B cell (primary cell): ENCODE measurements at regions not wholly inside any gene's neighbourhood (a gene's known extent, or its start where the extent isn't known, plus 50 kb on each side); places are given as distances from the start of the nearest gene placed in this dataset.
"Not testable (repeated sequence)": the region's sequence is repeated elsewhere in the genome, so short reads cannot be mapped to it uniquely, and the experiment has no call there.

Experiments used
- ATAC-seq: fragments of 200-7000 bp; cut with Tn5 transposase; one replicate; pipeline ENCODE4 v1.10.0; 2021; ENCODE audit warnings: low read depth, mild to moderate bottlenecking, moderate number of reproducible peaks, moderate library complexity
- CTCF ChIA-PET: fragments of 350-600 bp; sonication (Branson Sonifier 250); formaldehyde crosslinking; loops from one replicate; lab custom pipeline; 2021; ENCODE audit warnings: antibody characterized with exemption, inconsistent platforms; lab: Charles Lee
- POLR2A ChIA-PET: fragments of 350-600 bp; sonication (Branson Sonifier 250); formaldehyde crosslinking; loops from one replicate; lab custom pipeline; 2021; ENCODE audit warnings: antibody characterized with exemption; lab: Charles Lee
- DNase-seq: peaks from one replicate; pipeline ENCODE4 v3.0.0; 2013
- H2AFZ ChIP-seq: 2 replicates; pipeline ENCODE4 v1.6.1; 2012; ENCODE audit warnings: mild to moderate bottlenecking, low read depth, low read length; ENCODE audit not compliant: insufficient read depth, poor library complexity, severe bottlenecking
- H3K27ac ChIP-seq, 2 donors: 1 replicate in 1 of 2; 2 replicates in 1 of 2; pipeline ENCODE4 v1.5.1; 2012 to 2013; ENCODE audit warnings: low read length in 2 of 2, mild to moderate bottlenecking in 2 of 2, moderate library complexity in 1 of 2
- H3K27me3 ChIP-seq, 4 experiments: fragments of 200-600 bp in 1 of 4; sonication (generic) in 1 of 4; replicated peaks in 1 of 4; 1 replicate in 2 of 4; 2 replicates in 2 of 4; pipeline versions ENCODE4 v1.6.1 to v1.7.0; 2013 to 2016; ENCODE audit warnings: low read length in 3 of 4, mild to moderate bottlenecking in 2 of 4, mixed read lengths in 1 of 4, moderate library complexity in 1 of 4; ENCODE audit not compliant: insufficient read depth in 4 of 4, control insufficient read depth in 3 of 4; ENCODE audit errors: control extremely low read depth in 1 of 4
- H3K36me3 ChIP-seq, 2 experiments: replicated peaks in 1 of 2; 1 replicate in 1 of 2; 2 replicates in 1 of 2; pipeline versions ENCODE4 v1.6.1 to v1.7.1; 2013; ENCODE audit warnings: low read length in 1 of 2; ENCODE audit not compliant: insufficient read depth in 2 of 2, control insufficient read depth in 1 of 2; ENCODE audit errors: control extremely low read depth in 1 of 2, extremely low read depth in 1 of 2
- H3K4me1 ChIP-seq, 2 donors: fragments of 200-600 bp in 1 of 2; sonication (generic) in 1 of 2; 1 replicate in 1 of 2; 2 replicates in 1 of 2; pipeline versions ENCODE4 v1.5.1 to v1.6.1; 2013 to 2017; ENCODE audit warnings: low read length in 2 of 2; ENCODE audit not compliant: control insufficient read depth in 2 of 2, insufficient read depth in 2 of 2
- H3K4me2 ChIP-seq: replicated peaks from 2 replicates; pipeline ENCODE3; 2012; ENCODE audit warnings: mild to moderate bottlenecking, low read depth, low read length; ENCODE audit not compliant: poor library complexity, severe bottlenecking
- H3K4me3 ChIP-seq, 5 experiments: fragments of 200-600 bp in 1 of 5; sonication (generic) in 1 of 5; 1 replicate in 3 of 5; 2 replicates in 2 of 5; pipeline versions ENCODE4 v1.5.1 to v1.7.0; 2011 to 2016; ENCODE audit warnings: low read length in 4 of 5, mild to moderate bottlenecking in 4 of 5, low read depth in 2 of 5, control low read depth in 1 of 5, moderate library complexity in 1 of 5; ENCODE audit not compliant: insufficient read depth in 1 of 5; ENCODE audit errors: control extremely low read depth in 1 of 5, extremely low read depth in 1 of 5
- H3K79me2 ChIP-seq: fragments of 200-600 bp; sonication (generic); one replicate; pipeline ENCODE4 v1.6.0; 2016; ENCODE audit warnings: low read length; ENCODE audit not compliant: control insufficient read depth, insufficient read depth
- H3K9ac ChIP-seq: fragments of 200-600 bp; sonication (generic); 2 replicates; pipeline ENCODE4 v1.6.1; 2017; ENCODE audit warnings: mild to moderate bottlenecking, low read length, moderate library complexity
- H3K9me3 ChIP-seq, 3 donors: one replicate each; pipeline versions ENCODE4 v1.6.1 to v1.7.1; 2013; ENCODE audit warnings: low read length in 2 of 3; ENCODE audit not compliant: control insufficient read depth in 2 of 3, insufficient read depth in 1 of 3; ENCODE audit errors: control extremely low read depth in 1 of 3
- H4K20me1 ChIP-seq: 2 replicates; pipeline ENCODE4 v1.6.0; 2012; ENCODE audit warnings: mild to moderate bottlenecking, low read length; ENCODE audit not compliant: insufficient read depth, control insufficient read depth, poor library complexity, severe bottlenecking
- H3K27ac Mint-ChIP-seq: one replicate; pipeline ENCODE4 v1.8.0; 2021; ENCODE audit warnings: mixed read lengths
- H3K27me3 Mint-ChIP-seq: one replicate; pipeline ENCODE4 v1.8.0; 2021; ENCODE audit warnings: mixed read lengths
- H3K4me1 Mint-ChIP-seq: one replicate; pipeline ENCODE4 v1.8.0; 2021; ENCODE audit warnings: mixed read lengths
- H3K4me3 Mint-ChIP-seq: one replicate; pipeline ENCODE4 v1.8.0; 2021; ENCODE audit warnings: mixed read lengths
- H3K9me3 Mint-ChIP-seq: one replicate; pipeline ENCODE4 v1.8.0; 2022; ENCODE audit warnings: mixed read lengths; ENCODE audit not compliant: insufficient read depth
- CTCF ChIP-seq: fragments of 200-600 bp; IDR thresholded peaks from one replicate; pipeline ENCODE4 v1.8.0; 2022; ENCODE audit warnings: antibody characterized with exemption, mild to moderate bottlenecking
- EZH2 ChIP-seq: IDR thresholded peaks from 2 replicates; pipeline ENCODE4 v1.6.1; 2012; ENCODE audit warnings: borderline replicate concordance, low read depth, mild to moderate bottlenecking, moderate library complexity, low read length; ENCODE audit not compliant: insufficient read depth, poor library complexity, severe bottlenecking
- WGBS: methylation state at CpG from one replicate; pipeline ENCODE4 v1.1.5; 2013; ENCODE audit warnings: missing lambda C conversion rate; ENCODE audit not compliant: insufficient coverage; 5-methylcytosine and 5-hydroxymethylcytosine counted together
- intact Hi-C: fragments of 100-400 bp; cut with micrococcal nuclease; formaldehyde crosslinking; loops from one replicate; pipeline ENCODE4 v1.10.0; 2022

GRCh38 chr6:95879856-95880255, 135.9 kb upstream of the FUT9 start:
- ATAC-seq (no peak), DNase-seq (no peak)
- Histone ChIP-seq H3K4me3 (no peak overlapping the region), H3K36me3 (no peaks in the 10 kb centered on the region), H3K79me2 (no peaks in the 10 kb centered on the region), H3K4me1 (no peaks in the 10 kb centered on the region), H3K4me2 (no peak overlapping the region), H4K20me1 (no peaks in the 10 kb centered on the region), H3K9ac (no peak overlapping the region), H2AFZ (no peak overlapping the region), H3K9me3 (no peaks in the 10 kb centered on the region), H3K27ac (no peak overlapping the region), H3K27me3 (no peaks in the 10 kb centered on the region)
- ChIA-PET POLR2A (no interaction called here), CTCF (no interaction called here)
- no peaks in the 10 kb centered on the region for H3K27me3 Mint-ChIP-seq
- WGBS, result no CpG with 5 or more reads among the region's 1 CpG
- no peaks in the 10 kb centered on the region for H3K9me3 Mint-ChIP-seq
- H3K27ac Mint-ChIP-seq, result no peak overlapping the region
- no peaks in the 10 kb centered on the region for H3K4me1 Mint-ChIP-seq
- no peak overlapping the region for H3K4me3 Mint-ChIP-seq
- intact Hi-C loops, result no loop called here
- TF ChIP-seq CTCF, result no peak
- TF ChIP-seq EZH2, result no peak

- no peaks in the 10 kb centered on the region for H3K4me1 ChIP-seq
These were observed 133.4 kb upstream of the FUT9 start for GRCh38 chr6:95882371-95882770.

GRCh38 chr6:95888711-95889110, 127.1 kb upstream of the FUT9 start:
- H3K9ac ChIP-seq, POLR2A ChIA-PET, H3K79me2 ChIP-seq, H3K27ac Mint-ChIP-seq, H3K9me3 ChIP-seq, H2AFZ ChIP-seq, H3K4me3 Mint-ChIP-seq, H3K36me3 ChIP-seq, ATAC-seq, H3K27me3 Mint-ChIP-seq, H3K9me3 Mint-ChIP-seq, intact Hi-C loops, DNase-seq, H3K27me3 ChIP-seq, CTCF ChIA-PET, H3K27ac ChIP-seq, H3K4me3 ChIP-seq, H3K4me2 ChIP-seq, H3K4me1 Mint-ChIP-seq, H3K4me1 ChIP-seq, H4K20me1 ChIP-seq: not testable (repeated sequence)
- WGBS, result 100% methylated on average over 1 of the region's 2 CpGs

More at GRCh38 chr6:95882371-95882770, 133.4 kb upstream of the FUT9 start:
- no peak overlapping the region for H2AFZ ChIP-seq
- no peaks in the 10 kb centered on the region for H3K79me2 ChIP-seq
- ChIA-PET CTCF (no interaction called here), POLR2A (no interaction called here)
- WGBS, result no CpG with 5 or more reads among the region's 4 CpGs
- no peaks in the 10 kb centered on the region for H3K9me3 ChIP-seq
- no peaks in the 10 kb centered on the region for H3K36me3 ChIP-seq
- H3K27me3 ChIP-seq, result no peaks in the 10 kb centered on the region
- no peak for DNase-seq
- no peak for ATAC-seq
- intact Hi-C loops, result no loop called here
- H3K9ac ChIP-seq, result no peak overlapping the region
- no peaks in the 10 kb centered on the region for H4K20me1 ChIP-seq
- H3K27ac ChIP-seq, result no peak overlapping the region
- no peak overlapping the region for H3K27ac Mint-ChIP-seq
- no peak overlapping the region for H3K4me2 ChIP-seq
- no peaks in the 10 kb centered on the region for H3K9me3 Mint-ChIP-seq
- no peak overlapping the region for H3K4me3 Mint-ChIP-seq
- H3K4me3 ChIP-seq, result no peak overlapping the region
- H3K4me1 Mint-ChIP-seq, result no peaks in the 10 kb centered on the region
- TF ChIP-seq EZH2 (no peak), CTCF (no peak)
- no peaks in the 10 kb centered on the region for H3K27me3 Mint-ChIP-seq
